ENCODE measurements at regions not wholly inside any gene's neighbourhood (a gene's known extent, or its start where the extent isn't known, plus 50 kb on each side); places are given as distances from the start of the nearest gene placed in this dataset.
"Not testable (repeated sequence)": the region's sequence is repeated elsewhere in the genome, so short reads cannot be mapped to it uniquely, and the experiment has no call there.

GRCh38 chr4:137946453-137947174, 295.5 kb downstream of the SLC7A11 start:
- no peak for DNase-seq (ENCODE audit: low spot score)
- Mint-ChIP-seq H3K4me3 (ENCODE audit: unreplicated experiment) (no peak overlapping the region), H3K27ac (ENCODE audit: unreplicated experiment) (no peak overlapping the region), H3K36me3 (ENCODE audit: low read depth, unreplicated experiment) (no peaks in the 10 kb centered on the region), H3K27me3 (ENCODE audit: unreplicated experiment) (no peaks in the 10 kb centered on the region), H3K4me1 (ENCODE audit: unreplicated experiment) (no peaks in the 10 kb centered on the region), H3K9me3 (ENCODE audit: unreplicated experiment) (no peaks in the 10 kb centered on the region)
- TF ChIP-seq CTCF (IDR thresholded peaks at IDR 0.05; ENCODE audit: unreplicated experiment) = no peak

GRCh38 chr4:137942815-137943214, 299.3 kb downstream of the SLC7A11 start:
- not testable (repeated sequence) for H3K4me1 Mint-ChIP-seq (ENCODE audit: unreplicated experiment); H3K27ac Mint-ChIP-seq (ENCODE audit: unreplicated experiment); H3K4me3 Mint-ChIP-seq (ENCODE audit: unreplicated experiment); H3K9me3 Mint-ChIP-seq (ENCODE audit: unreplicated experiment); H3K36me3 Mint-ChIP-seq (ENCODE audit: low read depth, unreplicated experiment); H3K27me3 Mint-ChIP-seq (ENCODE audit: unreplicated experiment); DNase-seq (ENCODE audit: low spot score)

GRCh38 chr4:137942015-137942515, 300.1 kb downstream of the SLC7A11 start:
- not testable (repeated sequence) for DNase-seq (ENCODE audit: low spot score); H3K27me3 Mint-ChIP-seq (ENCODE audit: unreplicated experiment); H3K36me3 Mint-ChIP-seq (ENCODE audit: low read depth, unreplicated experiment); H3K9me3 Mint-ChIP-seq (ENCODE audit: unreplicated experiment); H3K27ac Mint-ChIP-seq (ENCODE audit: unreplicated experiment); H3K4me3 Mint-ChIP-seq (ENCODE audit: unreplicated experiment); H3K4me1 Mint-ChIP-seq (ENCODE audit: unreplicated experiment)

- Mint-ChIP-seq H3K9me3 (ENCODE audit: unreplicated experiment) (no peaks in the 10 kb centered on the region), H3K27ac (ENCODE audit: unreplicated experiment) (no peak overlapping the region), H3K4me1 (ENCODE audit: unreplicated experiment) (no peaks in the 10 kb centered on the region), H3K4me3 (ENCODE audit: unreplicated experiment) (no peak overlapping the region), H3K36me3 (ENCODE audit: low read depth, unreplicated experiment) (no peaks in the 10 kb centered on the region), H3K27me3 (ENCODE audit: unreplicated experiment) (peaks cover 2% of the 10 kb centered on the region)
- no peak for TF ChIP-seq CTCF (IDR thresholded peaks at IDR 0.05; ENCODE audit: unreplicated experiment)
- DNase-seq (ENCODE audit: low spot score) = no peak
Observed at GRCh38 chr4:137934911-137935310, 307.2 kb downstream of the SLC7A11 start.

GRCh38 chr4:137934046-137934445, 308.1 kb downstream of the SLC7A11 start:
- no peak for DNase-seq (ENCODE audit: low spot score)
- TF ChIP-seq CTCF (IDR thresholded peaks at IDR 0.05; ENCODE audit: unreplicated experiment) = no peak
- Mint-ChIP-seq H3K27me3 (ENCODE audit: unreplicated experiment) (peaks cover 2% of the 10 kb centered on the region), H3K36me3 (ENCODE audit: low read depth, unreplicated experiment) (no peaks in the 10 kb centered on the region), H3K27ac (ENCODE audit: unreplicated experiment) (no peak overlapping the region), H3K9me3 (ENCODE audit: unreplicated experiment) (no peaks in the 10 kb centered on the region), H3K4me3 (ENCODE audit: unreplicated experiment) (no peak overlapping the region), H3K4me1 (ENCODE audit: unreplicated experiment) (no peaks in the 10 kb centered on the region)

GRCh38 chr4:137927972-137928371, 314.2 kb downstream of the SLC7A11 start:
- Mint-ChIP-seq H3K4me1 (ENCODE audit: unreplicated experiment) (no peaks in the 10 kb centered on the region), H3K27ac (ENCODE audit: unreplicated experiment) (no peak overlapping the region), H3K9me3 (ENCODE audit: unreplicated experiment) (no peaks in the 10 kb centered on the region), H3K27me3 (ENCODE audit: unreplicated experiment) (no peaks in the 10 kb centered on the region), H3K36me3 (ENCODE audit: low read depth, unreplicated experiment) (no peaks in the 10 kb centered on the region), H3K4me3 (ENCODE audit: unreplicated experiment) (no peak overlapping the region)
- no peak for TF ChIP-seq CTCF (IDR thresholded peaks at IDR 0.05; ENCODE audit: unreplicated experiment)
- no peak for DNase-seq (ENCODE audit: low spot score)
